SK-N-SH treated with all-trans-retinoic acid at 6 μM for 48 hours (cell line): ENCODE measurements at regions not wholly inside any gene's neighbourhood (a gene's known extent, or its start where the extent isn't known, plus 50 kb on each side); places are given as distances from the start of the nearest gene placed in this dataset.

ENCODE experiments used
- BACH2 ChIP-seq: fragments of 250-450 bp; sonication (Bioruptor Pico); IDR thresholded peaks from 2 replicates; pipeline ENCODE4 v1.9.0; 2021; ENCODE audit warnings: mild to moderate bottlenecking, borderline replicate concordance
- CREB5 ChIP-seq: fragments of 250-450 bp; sonication (Bioruptor Pico); IDR thresholded peaks from 2 replicates; pipeline ENCODE4 v1.5.1; 2020; ENCODE audit warnings: low read depth, mild to moderate bottlenecking, moderate library complexity
- ESRRG ChIP-seq: fragments of 250-450 bp; sonication (Bioruptor Pico); IDR thresholded peaks from 2 replicates; pipeline ENCODE4 v1.6.1; 2021; ENCODE audit warnings: mild to moderate bottlenecking
- OSR1 ChIP-seq: fragments of 250-450 bp; sonication (Bioruptor Pico); IDR thresholded peaks from 2 replicates; pipeline ENCODE4 v1.8.0; 2022; ENCODE audit warnings: moderate library complexity, mild to moderate bottlenecking, inconsistent platforms
- PPARA ChIP-seq: fragments of 250-450 bp; sonication (Bioruptor Pico); IDR thresholded peaks from 2 replicates; pipeline ENCODE4 v1.5.0; 2020; ENCODE audit warnings: mild to moderate bottlenecking, borderline replicate concordance
- TCF4 ChIP-seq: fragments of 250-450 bp; sonication (Bioruptor Pico); IDR thresholded peaks from 2 replicates; pipeline ENCODE4 v1.8.0; 2021; ENCODE audit warnings: mild to moderate bottlenecking, moderate library complexity, borderline replicate concordance
- ZC3H10 ChIP-seq: fragments of 250-450 bp; sonication (Bioruptor Pico); IDR thresholded peaks from 2 replicates; pipeline ENCODE4 v1.5.1; 2021; ENCODE audit warnings: mild to moderate bottlenecking, moderate library complexity

DNA sequence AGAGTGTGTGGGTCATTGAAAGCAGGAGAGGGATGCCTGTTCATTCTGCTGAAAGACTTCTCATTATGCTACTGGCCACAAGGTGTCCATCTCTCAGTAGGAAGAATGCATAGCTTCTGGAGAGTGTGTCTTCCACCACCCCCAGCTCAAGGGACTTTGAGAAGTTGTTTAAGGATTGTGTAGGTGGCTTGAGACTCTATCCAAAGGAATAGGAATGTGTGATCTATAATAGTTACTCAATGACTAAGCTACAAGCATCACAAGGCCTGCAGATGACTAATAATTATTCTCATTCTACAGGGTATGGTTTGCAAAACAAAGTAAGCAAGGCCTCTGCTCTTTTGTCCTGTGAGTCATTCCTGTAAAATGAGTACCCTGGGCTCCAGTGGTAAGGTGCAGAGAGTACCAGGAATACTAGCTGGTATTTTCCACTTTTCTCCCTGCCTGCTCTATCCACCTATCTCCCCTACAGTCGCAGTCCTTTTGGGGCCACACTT lies 279.8 kb upstream of the BOD1L1 start:
- TF ChIP-seq PPARA (no peak), ESRRG (CRISPR knock-in tag) (no peak), BACH2 (CRISPR knock-in tag) (no peak), ZC3H10 (CRISPR knock-in tag) (no peak), OSR1 (CRISPR knock-in tag) (no peak), TCF4 (CRISPR knock-in tag) (no peak), CREB5 (CRISPR knock-in tag) (no peak)
